ENCODE measurements at regions not wholly inside any gene's neighbourhood (a gene's known extent, or its start where the extent isn't known, plus 50 kb on each side); places are given as distances from the start of the nearest gene placed in this dataset.

GRCh38 chr5:122628714-122629113, 146.2 kb upstream of the SNX2 start (continued):
- 0 out of 2 replicates have a peak, but pooled peaks have one; percentile 43 for TF ChIP-seq REST (tag by site-specific recombination; IDR thresholded peaks at IDR 0.05)
- TF ChIP-seq ZNF629 (tag by site-specific recombination; IDR thresholded peaks at IDR 0.05) = peak; percentile 23; the same call in 1 of the 2 replicates
- peak; percentile 20; the same call in 1 of the 2 replicates for TF ChIP-seq ZNF202 (tag by site-specific recombination; IDR thresholded peaks at IDR 0.05; ENCODE audit: borderline replicate concordance)
- peak; percentile 67; the same call in 1 of the 2 replicates for TF ChIP-seq ZNF560 (tag by site-specific recombination; IDR thresholded peaks at IDR 0.05; ENCODE audit: borderline replicate concordance)
- 0 out of 2 replicates have a peak, but pooled peaks have one; percentile 65 for TF ChIP-seq ZFP37 (tag by site-specific recombination; IDR thresholded peaks at IDR 0.05)
- TF ChIP-seq ZNF623 (tag by site-specific recombination; IDR thresholded peaks at IDR 0.05) = peak; percentile 71
- peak; percentile 89 for TF ChIP-seq ZNF510 (tag by site-specific recombination; IDR thresholded peaks at IDR 0.05; ENCODE audit: insufficient replicate concordance)
- 0 out of 2 replicates have a peak, but pooled peaks have one; percentile 48 for TF ChIP-seq ZNF292 (tag by site-specific recombination; IDR thresholded peaks at IDR 0.05; ENCODE audit: borderline replicate concordance, low read depth)
- peak; percentile 84; the same call in 1 of the 2 replicates for TF ChIP-seq ZNF140 (tag by site-specific recombination; IDR thresholded peaks at IDR 0.05)
- peak; percentile 53; the same call in 1 of the 2 replicates for TF ChIP-seq ZNF664 (tag by site-specific recombination; IDR thresholded peaks at IDR 0.05)
- TF ChIP-seq ZNF558 (tag by site-specific recombination; IDR thresholded peaks at IDR 0.05) = 0 out of 2 replicates have a peak, but pooled peaks have one; percentile 73
- TF ChIP-seq ZBTB8A (tag by site-specific recombination; IDR thresholded peaks at IDR 0.05) = peak; percentile 70
- TF ChIP-seq, protein P1, sequence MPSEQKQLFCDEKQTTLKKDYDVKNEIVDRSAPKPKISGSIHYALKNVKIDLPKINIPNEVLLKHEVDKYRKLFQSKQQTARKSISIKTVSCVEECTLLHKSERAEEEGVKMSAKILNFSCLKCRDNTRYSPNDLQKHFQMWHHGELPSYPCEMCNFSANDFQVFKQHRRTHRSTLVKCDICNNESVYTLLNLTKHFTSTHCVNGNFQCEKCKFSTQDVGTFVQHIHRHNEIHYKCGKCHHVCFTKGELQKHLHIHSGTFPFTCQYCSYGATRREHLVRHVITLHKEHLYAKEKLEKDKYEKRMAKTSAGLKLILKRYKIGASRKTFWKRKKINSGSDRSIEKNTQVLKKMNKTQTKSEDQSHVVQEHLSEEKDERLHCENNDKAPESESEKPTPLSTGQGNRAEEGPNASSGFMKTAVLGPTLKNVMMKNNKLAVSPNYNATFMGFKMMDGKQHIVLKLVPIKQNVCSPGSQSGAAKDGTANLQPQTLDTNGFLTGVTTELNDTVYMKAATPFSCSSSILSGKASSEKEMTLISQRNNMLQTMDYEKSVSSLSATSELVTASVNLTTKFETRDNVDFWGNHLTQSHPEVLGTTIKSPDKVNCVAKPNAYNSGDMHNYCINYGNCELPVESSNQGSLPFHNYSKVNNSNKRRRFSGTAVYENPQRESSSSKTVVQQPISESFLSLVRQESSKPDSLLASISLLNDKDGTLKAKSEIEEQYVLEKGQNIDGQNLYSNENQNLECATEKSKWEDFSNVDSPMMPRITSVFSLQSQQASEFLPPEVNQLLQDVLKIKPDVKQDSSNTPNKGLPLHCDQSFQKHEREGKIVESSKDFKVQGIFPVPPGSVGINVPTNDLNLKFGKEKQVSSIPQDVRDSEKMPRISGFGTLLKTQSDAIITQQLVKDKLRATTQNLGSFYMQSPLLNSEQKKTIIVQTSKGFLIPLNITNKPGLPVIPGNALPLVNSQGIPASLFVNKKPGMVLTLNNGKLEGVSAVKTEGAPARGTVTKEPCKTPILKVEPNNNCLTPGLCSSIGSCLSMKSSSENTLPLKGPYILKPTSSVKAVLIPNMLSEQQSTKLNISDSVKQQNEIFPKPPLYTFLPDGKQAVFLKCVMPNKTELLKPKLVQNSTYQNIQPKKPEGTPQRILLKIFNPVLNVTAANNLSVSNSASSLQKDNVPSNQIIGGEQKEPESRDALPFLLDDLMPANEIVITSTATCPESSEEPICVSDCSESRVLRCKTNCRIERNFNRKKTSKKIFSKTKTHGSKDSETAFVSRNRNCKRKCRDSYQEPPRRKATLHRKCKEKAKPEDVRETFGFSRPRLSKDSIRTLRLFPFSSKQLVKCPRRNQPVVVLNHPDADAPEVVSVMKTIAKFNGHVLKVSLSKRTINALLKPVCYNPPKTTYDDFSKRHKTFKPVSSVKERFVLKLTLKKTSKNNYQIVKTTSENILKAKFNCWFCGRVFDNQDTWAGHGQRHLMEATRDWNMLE (tag by site-specific recombination; conservative IDR thresholded peaks at IDR 0.05; ENCODE audit: low read depth) = peak; percentile 84
- TF ChIP-seq ZNF555 (tag by site-specific recombination; conservative IDR thresholded peaks at IDR 0.05) = peak; percentile 88

- Histone ChIP-seq H3K36me3 (ENCODE audit: control insufficient read depth in 2 of 2, insufficient read depth in 1 of 2, low read length in 2 of 2) (no peaks in the 10 kb centered on the region), H3K9me3 (ENCODE audit: control insufficient read depth, insufficient read depth, low read depth, low read length) (no peaks in the 10 kb centered on the region), H3K4me3 (ENCODE audit: low read depth, low read length) (no peak overlapping the region), H3K27ac (ENCODE audit: extremely low read depth, low read depth, low read length) (no peak overlapping the region), H3K4me1 (ENCODE audit: control insufficient read depth, insufficient read depth, low read length) (no peaks in the 10 kb centered on the region)
- TF ChIP-seq ZXDB (tag by site-specific recombination; IDR thresholded peaks at IDR 0.05) (no peak), ZNF768 (tag by site-specific recombination; IDR thresholded peaks at IDR 0.05) (no peak), ZNF48 (tag by site-specific recombination; IDR thresholded peaks at IDR 0.05) (no peak), YY2 (tag by site-specific recombination; IDR thresholded peaks at IDR 0.05) (no peak), ZSCAN18 (tag by site-specific recombination; IDR thresholded peaks at IDR 0.05) (no peak)
- CTCF ChIA-PET = no interaction called here
- POLR2A ChIA-PET = no interaction called here
These were observed 145.7 kb upstream of the SNX2 start for GRCh38 chr5:122629121-122629677.

Data from HEK293 (cell line).